Fibroblast of skin of scalp (primary cell): ENCODE measurements at regions not wholly inside any gene's neighbourhood (a gene's known extent, or its start where the extent isn't known, plus 50 kb on each side); places are given as distances from the start of the nearest gene placed in this dataset.
A peak's percentile ranks its signal among the peaks of the same experiment; 100 is the strongest.

ENCODE experiments used
- DNase-seq: peaks from one replicate; pipeline ENCODE4 v3.0.0-alpha.2; 2013

- no peak for DNase-seq
These were observed 360.0 kb upstream of the CDH5 start for GRCh38 chr16:66006485-66006884.

- peak; percentile 59 for DNase-seq
These were observed 361.8 kb upstream of the CDH5 start for GRCh38 chr16:66004699-66005098.

DNA sequence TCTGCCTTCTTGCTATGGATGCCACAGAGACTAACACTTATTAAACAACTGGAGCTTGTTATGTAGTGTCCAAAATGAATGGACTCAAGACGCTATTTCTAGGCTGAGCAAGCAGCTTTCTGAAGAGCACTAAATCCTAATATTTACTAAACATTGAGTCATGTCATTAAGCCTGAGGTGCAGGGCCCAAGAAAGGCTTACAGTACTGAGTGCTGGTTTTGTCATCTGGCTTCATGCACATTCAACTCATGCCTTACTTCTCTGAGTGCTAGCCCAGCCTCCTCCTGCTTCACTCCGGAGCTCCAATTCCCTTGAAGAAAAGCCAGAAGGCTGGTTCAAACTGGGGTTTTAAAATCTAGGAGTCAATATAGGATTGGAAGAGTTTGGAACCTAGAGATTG is 363.3 kb upstream of the CDH5 start:
- DNase-seq = no peak

GRCh38 chr16:66002601-66003000 is 363.9 kb upstream of the CDH5 start:
- DNase-seq = no peak

- no peak for DNase-seq
These were observed 365.1 kb upstream of the CDH5 start for GRCh38 chr16:66001432-66001831.

DNA sequence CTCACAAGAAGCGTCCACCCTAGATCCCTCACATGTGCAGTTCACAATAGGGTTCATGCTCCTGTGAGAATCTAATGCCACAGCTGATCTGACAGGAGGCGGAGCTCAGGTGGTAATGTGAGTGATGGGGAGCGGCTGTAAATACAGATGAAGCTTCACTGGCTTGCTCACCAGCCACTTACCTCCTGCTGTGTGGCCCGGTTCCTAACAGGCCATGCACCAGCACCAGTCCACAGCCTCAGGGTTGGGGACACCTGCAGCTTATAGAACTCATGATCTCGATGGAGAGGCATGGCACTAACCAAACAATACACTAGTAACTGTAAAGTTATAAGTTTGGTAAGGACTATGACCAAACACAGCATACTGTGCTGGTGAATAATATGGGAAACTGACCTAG is 368.0 kb upstream of the CDH5 start:
- peak; percentile 46 for DNase-seq

DNA sequence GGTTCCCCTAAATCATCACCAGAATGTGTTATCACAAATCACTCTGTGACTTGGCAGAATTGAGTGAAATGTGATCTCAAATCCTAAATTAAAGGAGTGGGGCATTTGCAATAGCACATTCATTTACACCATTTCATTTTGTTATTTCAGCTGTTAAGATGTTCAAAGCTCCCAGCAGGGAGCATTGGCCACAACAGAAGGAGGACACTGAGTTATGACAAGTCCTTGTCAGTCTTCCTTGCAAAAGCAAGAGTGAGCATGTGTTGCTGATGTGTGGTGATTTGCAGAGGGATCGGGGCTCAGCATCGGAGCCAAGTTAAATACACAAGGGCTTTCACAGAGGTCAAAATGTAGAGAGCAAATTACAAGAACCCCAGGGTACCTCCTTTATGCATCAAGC is 372.2 kb upstream of the CDH5 start:
- peak; percentile 71 for DNase-seq

- DNase-seq = no peak
These were observed 375.3 kb upstream of the CDH5 start for GRCh38 chr16:65991149-65991701.

- DNase-seq = no peak
These were observed 376.5 kb upstream of the CDH5 start for GRCh38 chr16:65989861-65990604.

DNA sequence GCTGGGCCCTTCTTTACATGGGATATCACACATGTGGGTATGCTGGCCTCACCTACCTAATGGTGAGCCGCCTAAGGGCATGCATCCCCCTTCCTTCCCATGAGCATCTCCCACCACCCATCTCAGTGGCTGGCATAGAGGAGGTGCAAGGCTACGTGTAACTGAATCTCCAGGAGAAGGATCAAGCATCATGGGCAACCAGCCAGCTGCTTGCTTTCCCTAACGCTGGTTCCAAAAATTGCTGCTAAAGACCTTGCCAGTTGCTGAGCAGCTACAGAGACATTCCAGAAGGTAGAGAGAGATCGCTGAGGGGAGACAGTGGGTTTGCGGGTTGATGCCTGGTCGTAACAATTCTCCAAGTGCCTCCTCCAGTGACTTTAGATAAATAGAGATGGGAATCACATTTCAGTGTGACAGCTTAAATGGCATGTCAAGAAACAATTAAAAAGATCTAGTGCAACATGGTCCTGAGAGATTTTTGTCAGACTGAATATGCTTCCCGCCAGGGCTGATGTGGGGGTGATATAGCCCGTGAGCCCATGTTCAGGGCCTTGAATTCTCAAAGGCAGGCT is 378.4 kb upstream of the CDH5 start:
- DNase-seq = no peak

GRCh38 chr16:65984296-65984695 is 382.2 kb upstream of the CDH5 start:
- no peak for DNase-seq

DNA sequence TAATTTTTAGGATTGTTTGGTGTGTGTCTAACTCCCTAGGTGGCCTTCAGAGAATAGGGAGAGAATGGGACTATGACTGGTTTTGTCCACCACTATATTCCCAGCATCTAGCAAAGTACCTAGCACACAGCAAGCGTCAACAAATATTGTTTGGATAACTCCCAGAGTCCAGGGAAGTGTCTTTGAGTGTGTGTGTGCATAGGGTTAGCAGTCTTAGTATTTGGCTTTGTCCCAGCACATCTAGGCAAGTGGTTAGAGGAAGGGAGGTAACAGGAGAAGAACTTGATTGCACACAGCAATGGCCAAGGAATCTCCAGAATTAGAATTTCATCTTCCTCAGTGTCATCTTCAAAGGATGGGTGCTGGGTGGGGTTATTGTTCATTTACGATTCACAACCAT is 385.4 kb upstream of the CDH5 start:
- no peak for DNase-seq

DNA sequence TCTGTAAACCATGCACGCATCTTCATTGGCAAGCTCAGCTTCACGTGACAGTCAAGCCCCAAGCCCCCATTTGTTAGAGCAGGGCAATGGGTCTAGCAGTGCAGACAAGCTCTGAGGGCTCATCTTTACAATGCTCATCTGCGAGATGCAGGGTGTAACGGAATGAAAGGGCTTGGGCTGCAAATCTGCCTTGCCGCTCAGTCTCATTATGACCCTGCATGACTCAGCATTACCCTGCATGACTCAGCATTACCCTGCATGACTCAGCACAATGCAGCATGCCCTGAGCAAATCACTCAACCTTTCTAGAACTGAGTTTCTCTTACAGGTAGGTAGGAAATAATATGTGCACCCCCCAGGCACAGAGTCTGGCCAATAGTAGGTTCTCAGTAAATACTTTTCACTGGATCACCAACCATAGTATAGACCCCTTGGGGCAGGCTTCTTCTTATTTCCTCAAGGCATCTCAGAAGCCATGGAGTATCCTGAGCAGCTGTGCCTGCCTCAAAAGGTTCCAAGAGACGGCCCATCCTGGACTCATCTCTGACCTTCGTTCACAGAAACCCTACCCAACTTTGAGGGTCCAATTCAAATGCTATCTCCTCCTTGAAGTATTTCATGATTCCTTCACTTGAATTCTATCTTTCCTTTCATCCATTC is 391.3 kb upstream of the CDH5 start:
- DNase-seq = peak; percentile 77

- DNase-seq = peak; percentile 63
These were observed 399.1 kb upstream of the CDH5 start for GRCh38 chr16:65967376-65967775.

DNA sequence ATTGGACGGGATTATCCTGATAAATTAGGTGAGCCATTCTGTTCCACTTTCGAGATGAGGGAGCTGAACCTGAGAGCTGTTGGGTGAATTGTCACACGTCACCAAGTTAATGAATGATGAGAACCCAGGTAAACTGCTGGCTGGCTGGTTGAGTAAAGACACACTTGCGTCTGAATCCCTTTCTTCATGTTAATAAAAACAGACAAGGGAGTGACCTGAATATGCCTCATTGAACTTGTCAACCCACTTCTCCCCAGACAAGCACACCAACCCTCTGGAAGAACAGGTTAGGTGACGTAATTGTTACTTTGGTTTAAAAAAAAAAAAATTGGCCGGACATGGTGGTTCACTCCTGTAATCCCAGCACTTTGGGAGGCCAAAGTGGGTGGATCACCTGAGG is 400.9 kb upstream of the CDH5 start:
- no peak for DNase-seq

DNA sequence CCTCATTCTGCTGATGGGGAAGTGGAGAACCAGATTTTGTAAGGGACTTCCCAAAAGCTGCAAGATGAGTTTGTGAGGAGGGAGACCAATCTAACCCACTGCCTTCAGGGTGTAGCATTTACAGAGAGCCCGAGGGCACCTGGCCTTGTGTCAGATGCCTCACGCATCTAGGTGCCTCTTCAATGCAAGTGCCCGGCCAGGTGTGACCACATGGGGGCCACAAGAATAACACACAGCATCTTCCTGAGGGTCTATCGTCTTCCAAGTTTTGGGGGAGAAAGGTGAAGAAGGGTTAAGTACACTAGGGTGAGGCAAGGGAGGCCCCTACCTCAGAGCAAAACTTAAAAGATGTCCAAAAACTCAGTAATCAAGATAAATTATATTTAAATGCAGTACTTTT is 401.7 kb upstream of the CDH5 start:
- DNase-seq = no peak

DNA sequence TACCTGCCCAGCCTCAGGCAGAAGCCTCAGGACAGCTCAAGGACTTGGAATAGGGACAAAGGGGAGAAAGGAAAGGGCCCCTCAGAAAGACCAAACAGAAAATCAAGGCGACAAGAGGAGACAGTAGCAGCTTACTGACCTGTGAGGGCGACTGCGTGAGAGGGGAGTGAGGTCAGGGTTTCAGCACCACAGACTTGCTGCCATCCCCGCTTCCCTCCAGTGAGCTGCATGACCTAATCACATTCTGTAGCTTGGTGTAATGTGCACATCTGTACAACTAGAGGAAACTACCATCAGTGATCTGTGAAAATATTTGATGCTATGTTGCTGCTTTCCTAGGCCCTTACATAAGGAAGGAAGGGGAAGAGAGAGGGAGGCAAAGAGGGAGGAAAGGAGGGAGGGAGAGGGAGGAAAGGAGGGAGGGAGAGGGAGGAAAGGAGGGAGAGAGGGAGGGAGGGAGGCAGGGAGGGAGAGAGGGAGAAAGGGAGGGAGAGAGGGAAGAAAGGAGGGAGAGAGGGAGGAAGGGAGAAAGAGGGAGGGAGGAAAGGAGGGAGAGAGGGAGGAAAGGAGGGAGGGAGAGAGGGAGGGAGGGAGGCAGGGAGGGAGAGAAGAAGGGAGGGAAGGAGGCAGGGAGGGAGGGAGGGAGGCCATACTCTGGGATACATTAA is 404.9 kb upstream of the CDH5 start:
- DNase-seq = peak; percentile 19

GRCh38 chr16:65959983-65960382 is 406.5 kb upstream of the CDH5 start:
- DNase-seq = no peak

DNA sequence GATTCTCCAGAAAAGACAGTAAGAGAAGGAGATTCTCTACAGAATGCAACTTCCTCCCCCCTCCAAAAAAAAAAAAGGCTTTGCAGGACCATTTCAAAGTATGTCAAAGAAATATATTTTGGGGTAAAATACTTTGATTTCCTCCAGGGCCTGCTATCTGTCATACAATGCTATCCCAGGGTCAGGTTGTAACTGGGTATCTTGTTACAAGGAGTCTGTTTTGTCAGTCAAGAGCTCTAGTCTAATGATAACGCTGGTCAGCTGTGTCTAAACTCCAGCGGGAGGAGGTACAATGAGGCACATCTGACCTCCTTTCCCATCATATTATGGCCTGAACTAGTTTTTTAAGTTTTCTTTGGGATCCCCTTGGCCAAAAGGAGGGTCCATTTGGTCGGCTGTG is 408.4 kb upstream of the CDH5 start:
- no peak for DNase-seq

DNA sequence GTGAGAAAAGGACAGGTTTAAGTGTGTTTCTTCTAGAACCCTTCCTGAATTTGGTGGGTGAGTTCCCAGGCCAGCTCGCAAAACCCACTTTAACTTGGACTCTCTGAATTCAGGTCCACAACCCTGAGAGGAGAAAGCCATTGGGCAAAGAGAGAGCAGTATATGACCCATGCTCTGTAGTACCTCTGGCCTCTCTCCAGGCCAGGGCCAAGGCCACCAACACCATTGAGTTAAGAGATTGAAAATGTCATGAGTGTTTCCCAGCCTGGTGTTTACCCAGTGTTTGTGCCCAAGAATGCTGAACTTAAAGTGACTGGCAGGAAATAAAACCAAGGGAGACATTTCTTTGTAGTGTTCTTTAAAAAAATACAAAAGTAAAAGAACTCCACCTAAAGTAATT is 410.4 kb upstream of the CDH5 start:
- no peak for DNase-seq

- no peak for DNase-seq
These were observed 412.0 kb upstream of the CDH5 start for GRCh38 chr16:65954446-65954845.

- peak; percentile 8 for DNase-seq
These were observed 416.3 kb upstream of the CDH5 start for GRCh38 chr16:65950211-65950610.

- DNase-seq = no peak
These were observed 418.1 kb upstream of the CDH5 start for GRCh38 chr16:65948361-65948760.
